ENCODE measurements at regions not wholly inside any gene's neighbourhood (a gene's known extent, or its start where the extent isn't known, plus 50 kb on each side); places are given as distances from the start of the nearest gene placed in this dataset.

GRCh38 chr5:133681896-133682295 is 69.6 kb upstream of the FSTL4 start:
- Histone ChIP-seq H3K36me3 (no peaks in the 10 kb centered on the region), H3K4me1 (no peaks in the 10 kb centered on the region), H3K27me3 (peaks cover 1% of the 10 kb centered on the region), H3K4me3 (no peak overlapping the region), H3K9me3 (no peaks in the 10 kb centered on the region), H3K27ac (no peak overlapping the region)
- 66% methylated on average over 2 of the region's 2 CpGs; no CpG with 5 or more reads in 1 of the 2 donors for WGBS, 2 donors (ENCODE audit: low coverage in 1 of 2)
- intact Hi-C loops (cut with DNase I; ENCODE audit: low total_unique reads) (no loop called here), in situ Hi-C loops (cut with MboI; ENCODE audit: low pct_ligation_motif_present in 1 of 4, low pct_unique_long_range_greater_than_20kb in 1 of 4, low sequenced_read_pairs in 3 of 4) (no loop called here)
- DNase-seq = no peak
- TF ChIP-seq CTCF (IDR thresholded peaks at IDR 0.05) = no peak
- TF ChIP-seq EP300 (IDR thresholded peaks at IDR 0.05; ENCODE audit: low read depth) = no peak
- TF ChIP-seq POLR2A (IDR thresholded peaks at IDR 0.05) = no peak
- TF ChIP-seq POLR2AphosphoS5 (IDR thresholded peaks at IDR 0.05) = no peak

- TF ChIP-seq POLR2AphosphoS5 (IDR thresholded peaks at IDR 0.05) (no peak), CTCF (IDR thresholded peaks at IDR 0.05) (no peak), POLR2A (IDR thresholded peaks at IDR 0.05) (no peak), EP300 (IDR thresholded peaks at IDR 0.05; ENCODE audit: low read depth) (no peak)
- in situ Hi-C loops (cut with MboI; ENCODE audit: low pct_ligation_motif_present in 1 of 4, low pct_unique_long_range_greater_than_20kb in 1 of 4, low sequenced_read_pairs in 3 of 4) = no loop called here
- no peaks in the 10 kb centered on the region for H3K9me3 ChIP-seq
- H3K4me1 ChIP-seq = no peaks in the 10 kb centered on the region
- no peaks in the 10 kb centered on the region for H3K36me3 ChIP-seq
- no peak overlapping the region for H3K27ac ChIP-seq
- intact Hi-C loops (cut with DNase I; ENCODE audit: low total_unique reads) = no loop called here
- H3K27me3 ChIP-seq = no peaks in the 10 kb centered on the region
- WGBS, 2 donors (ENCODE audit: low coverage in 1 of 2) = 65 to 76% methylated on average over 6 to 12 of the region's 12 CpGs
- no peak for DNase-seq
- H3K4me3 ChIP-seq = no peak overlapping the region
Observed at GRCh38 chr5:133680830-133681565, 68.7 kb upstream of the FSTL4 start.

- Histone ChIP-seq H3K9me3 (no peaks in the 10 kb centered on the region), H3K4me1 (no peaks in the 10 kb centered on the region), H3K27ac (no peak overlapping the region), H3K27me3 (no peaks in the 10 kb centered on the region), H3K4me3 (no peak overlapping the region), H3K36me3 (no peaks in the 10 kb centered on the region)
- 60% methylated on average over 1 of the region's 1 CpG; no CpG with 5 or more reads in 1 of the 2 donors for WGBS, 2 donors (ENCODE audit: low coverage in 1 of 2)
- intact Hi-C loops (cut with DNase I; ENCODE audit: low total_unique reads) = no loop called here
- DNase-seq = no peak
- in situ Hi-C loops (cut with MboI; ENCODE audit: low pct_ligation_motif_present in 1 of 4, low pct_unique_long_range_greater_than_20kb in 1 of 4, low sequenced_read_pairs in 3 of 4) = no loop called here
- TF ChIP-seq EP300 (IDR thresholded peaks at IDR 0.05; ENCODE audit: low read depth) = no peak
Observed at GRCh38 chr5:133679534-133679933, 67.2 kb upstream of the FSTL4 start.

- WGBS, 2 donors (ENCODE audit: low coverage in 1 of 2) = 69 to 90% methylated on average over 6 to 13 of the region's 13 CpGs
Observed at GRCh38 chr5:133675376-133676154, 63.2 kb upstream of the FSTL4 start.

More at GRCh38 chr5:133675376-133676154, 63.2 kb upstream of the FSTL4 start:
- no peaks in the 10 kb centered on the region for H3K27me3 ChIP-seq
- no peak for TF ChIP-seq EP300 (IDR thresholded peaks at IDR 0.05; ENCODE audit: low read depth)
- TF ChIP-seq POLR2AphosphoS5 (IDR thresholded peaks at IDR 0.05) = no peak
- TF ChIP-seq CTCF (IDR thresholded peaks at IDR 0.05) = no peak
- TF ChIP-seq POLR2A (IDR thresholded peaks at IDR 0.05) = no peak
- H3K9me3 ChIP-seq = no peaks in the 10 kb centered on the region
- intact Hi-C loops (cut with DNase I; ENCODE audit: low total_unique reads) = no loop called here
- no peak overlapping the region for H3K27ac ChIP-seq
- no peak overlapping the region for H3K4me3 ChIP-seq
- DNase-seq = no peak
- H3K4me1 ChIP-seq = no peaks in the 10 kb centered on the region
- no peaks in the 10 kb centered on the region for H3K36me3 ChIP-seq
- in situ Hi-C loops (cut with MboI; ENCODE audit: low pct_ligation_motif_present in 1 of 4, low pct_unique_long_range_greater_than_20kb in 1 of 4, low sequenced_read_pairs in 3 of 4) = no loop called here
